Lung (tissue), 11 donors: ENCODE measurements at regions not wholly inside any gene's neighbourhood (a gene's known extent, or its start where the extent isn't known, plus 50 kb on each side); places are given as distances from the start of the nearest gene placed in this dataset.

Experiments
- ATAC-seq: fragments of 200-7000 bp; cut with Tn5 transposase; one replicate; pipeline ENCODE4 v1.9.1; 2020; ENCODE audit warnings: moderate number of reproducible peaks; ENCODE audit not compliant: insufficient read depth, low FRiP score
- DNase-seq, 3 donors: peaks; one replicate each; pipeline ENCODE4 v3.0.0-alpha.2; 2013 to 2017
- H3K27ac ChIP-seq, 2 donors: one replicate each; pipeline ENCODE4 v1.5.1; 2013; ENCODE audit warnings: mild to moderate bottlenecking in 2 of 2, moderate library complexity in 2 of 2, control low read depth in 1 of 2, inconsistent platforms in 1 of 2, low read depth in 1 of 2, low read length in 1 of 2
- H3K27me3 ChIP-seq, 3 donors: one replicate each; pipeline ENCODE4 v1.5.1; 2013; ENCODE audit warnings: low read length in 2 of 3; ENCODE audit not compliant: control insufficient read depth in 3 of 3, insufficient read depth in 3 of 3
- H3K36me3 ChIP-seq, 4 donors: one replicate each; pipeline ENCODE4 v1.5.1; 2013; ENCODE audit warnings: low read length in 4 of 4, mild to moderate bottlenecking in 1 of 4, moderate library complexity in 1 of 4; ENCODE audit not compliant: control insufficient read depth in 4 of 4, insufficient read depth in 4 of 4
- H3K4me1 ChIP-seq, 5 donors: one replicate each; pipeline ENCODE4 v1.5.1; 2013; ENCODE audit warnings: low read length in 5 of 5, mild to moderate bottlenecking in 2 of 5, moderate library complexity in 1 of 5; ENCODE audit not compliant: control insufficient read depth in 5 of 5, insufficient read depth in 5 of 5
- H3K4me3 ChIP-seq: one replicate; pipeline ENCODE4 v1.5.1; 2013; ENCODE audit warnings: mild to moderate bottlenecking, control low read depth, moderate library complexity
- H3K9ac ChIP-seq, 2 donors: one replicate each; pipeline ENCODE4 v1.5.1; 2013; ENCODE audit warnings: low read length in 2 of 2, control low read depth in 1 of 2; ENCODE audit not compliant: insufficient read depth in 1 of 2
- H3K9me3 ChIP-seq, 4 donors: one replicate each; pipeline ENCODE4 v1.5.1; 2013; ENCODE audit warnings: low read length in 3 of 4, mild to moderate bottlenecking in 1 of 4, moderate library complexity in 1 of 4; ENCODE audit not compliant: control insufficient read depth in 4 of 4, insufficient read depth in 3 of 4
- WGBS, 2 donors: extraction: QIAGEN DNeasy Blood & Tissue Kit; methylation state at CpG; one replicate each; pipeline ENCODE4 v1.1.7; 2013; 5-methylcytosine and 5-hydroxymethylcytosine counted together
- TF ChIP-seq, protein P1 (sequence below): IDR thresholded peaks from 2 replicates; pipeline ENCODE4 v1.5.1; 2012; ENCODE audit warnings: mild to moderate bottlenecking; ENCODE audit errors: control extremely low read depth, extremely low read depth
- donor health status: control.
- donor health status: control.
- donor health status: Bipolar disorder and iron deficiency.
- donor health status: healthy.
- donor health status: DM: yes; HTN: yes; CAD: no.

DNA sequence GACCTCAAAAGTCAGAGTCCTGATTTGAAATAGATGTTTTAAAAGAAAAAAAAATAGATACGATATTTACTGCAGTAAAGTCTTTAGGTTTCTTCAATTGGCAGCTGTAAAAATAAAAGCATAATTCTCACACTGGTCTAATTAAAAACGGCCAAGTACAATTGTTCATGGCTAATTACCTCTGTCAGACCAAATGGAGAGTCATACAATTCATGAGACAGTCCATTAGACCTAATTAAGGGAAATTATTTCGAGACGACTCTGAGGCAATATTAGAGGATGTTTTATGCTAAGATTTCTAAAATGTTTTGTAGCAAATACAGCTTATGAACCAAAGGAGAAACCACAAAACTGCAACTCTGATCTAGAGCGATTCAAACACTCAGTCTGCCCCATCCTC lies 131.3 kb downstream of the PHLDA1 start:
- no peak for ATAC-seq
- Histone ChIP-seq H3K4me3 (no peak overlapping the region), H3K9ac (no peak overlapping the region), H3K36me3 (no peaks in the 10 kb centered on the region), H3K27ac (no peak overlapping the region), H3K4me1 (peaks cover 0 to 6% (median 0%) of the 10 kb centered on the region in 5 donors), H3K9me3 (no peaks in the 10 kb centered on the region), H3K27me3 (no peaks in the 10 kb centered on the region)
- TF ChIP-seq, protein P1, sequence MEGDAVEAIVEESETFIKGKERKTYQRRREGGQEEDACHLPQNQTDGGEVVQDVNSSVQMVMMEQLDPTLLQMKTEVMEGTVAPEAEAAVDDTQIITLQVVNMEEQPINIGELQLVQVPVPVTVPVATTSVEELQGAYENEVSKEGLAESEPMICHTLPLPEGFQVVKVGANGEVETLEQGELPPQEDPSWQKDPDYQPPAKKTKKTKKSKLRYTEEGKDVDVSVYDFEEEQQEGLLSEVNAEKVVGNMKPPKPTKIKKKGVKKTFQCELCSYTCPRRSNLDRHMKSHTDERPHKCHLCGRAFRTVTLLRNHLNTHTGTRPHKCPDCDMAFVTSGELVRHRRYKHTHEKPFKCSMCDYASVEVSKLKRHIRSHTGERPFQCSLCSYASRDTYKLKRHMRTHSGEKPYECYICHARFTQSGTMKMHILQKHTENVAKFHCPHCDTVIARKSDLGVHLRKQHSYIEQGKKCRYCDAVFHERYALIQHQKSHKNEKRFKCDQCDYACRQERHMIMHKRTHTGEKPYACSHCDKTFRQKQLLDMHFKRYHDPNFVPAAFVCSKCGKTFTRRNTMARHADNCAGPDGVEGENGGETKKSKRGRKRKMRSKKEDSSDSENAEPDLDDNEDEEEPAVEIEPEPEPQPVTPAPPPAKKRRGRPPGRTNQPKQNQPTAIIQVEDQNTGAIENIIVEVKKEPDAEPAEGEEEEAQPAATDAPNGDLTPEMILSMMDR, result no peak
- 83 to 87% methylated on average over 5 of the region's 5 CpGs for WGBS, 2 donors
- DNase-seq, result no peak

DNA sequence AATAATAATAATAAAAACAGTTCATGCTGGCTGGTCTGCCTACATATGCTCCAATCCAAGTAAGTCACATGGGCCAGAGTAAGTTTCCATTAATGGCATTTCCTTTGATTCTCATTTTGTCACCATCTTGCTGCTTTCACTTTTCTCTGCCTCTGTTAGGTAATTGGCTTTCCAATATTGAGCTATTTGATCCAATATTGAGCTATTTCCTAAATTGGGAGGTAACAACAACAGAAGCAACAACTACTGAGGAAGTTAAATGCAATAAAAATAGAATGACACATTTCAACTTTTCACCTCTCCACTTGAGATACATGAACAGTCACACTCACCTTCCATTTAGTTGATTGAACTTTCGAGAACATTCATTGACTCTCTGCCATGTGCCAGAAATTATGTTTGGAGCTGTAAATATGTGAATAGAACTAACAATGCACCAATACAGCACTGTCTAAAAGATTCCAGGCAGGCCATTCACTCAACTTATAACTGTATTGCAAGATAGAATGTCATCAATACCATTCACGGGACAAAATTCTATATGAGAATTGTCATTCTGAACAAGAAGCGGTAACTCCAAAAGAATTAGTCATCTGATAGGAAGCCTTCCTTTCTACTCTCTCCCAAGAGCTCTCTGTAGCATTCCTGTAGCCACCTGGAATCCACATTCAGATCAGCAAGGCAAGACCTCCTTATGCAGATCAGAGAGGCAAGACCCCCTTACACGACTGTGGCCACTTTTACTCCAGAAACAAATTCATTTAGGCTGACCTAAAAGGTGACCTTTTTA lies 136.4 kb downstream of the PHLDA1 start:
- H3K36me3 ChIP-seq, result no peaks in the 10 kb centered on the region
- TF ChIP-seq, protein P1, result no peak
- DNase-seq (no peak), ATAC-seq (no peak)
- H3K9ac ChIP-seq, result no peak overlapping the region
- WGBS, 2 donors, result 93 to 95% methylated on average over 4 of the region's 4 CpGs
- peaks cover 0 to 3% (median 0%) of the 10 kb centered on the region in 5 donors for H3K4me1 ChIP-seq
- H3K4me3 ChIP-seq, result no peak overlapping the region
- no peaks in the 10 kb centered on the region for H3K9me3 ChIP-seq
- no peak overlapping the region for H3K27ac ChIP-seq
- no peaks in the 10 kb centered on the region for H3K27me3 ChIP-seq

DNA sequence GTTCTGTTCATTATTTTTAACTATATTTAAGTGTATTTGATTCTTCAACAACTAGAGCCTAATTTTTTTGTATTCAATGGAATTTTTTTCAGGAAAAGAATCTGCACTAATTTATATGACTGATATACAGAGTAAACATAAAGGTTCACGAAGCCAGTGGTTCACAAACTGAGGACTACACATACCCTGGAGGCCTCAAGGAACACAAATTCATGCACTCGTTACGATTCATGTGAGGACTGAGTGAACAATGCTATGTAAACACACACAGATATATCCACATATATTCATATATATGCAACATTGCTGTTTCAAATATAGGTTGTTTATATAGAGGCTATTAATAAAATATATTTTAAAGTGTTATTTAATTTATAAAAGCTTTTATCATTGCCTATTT lies 137.8 kb downstream of the PHLDA1 start:
- no peak overlapping the region for H3K27ac ChIP-seq
- peaks cover 0 to 7% (median 0%) of the 10 kb centered on the region in 5 donors for H3K4me1 ChIP-seq
- no peak overlapping the region for H3K9ac ChIP-seq
- no peaks in the 10 kb centered on the region for H3K36me3 ChIP-seq
- 93 to 98% methylated on average over 3 of the region's 3 CpGs for WGBS, 2 donors
- H3K4me3 ChIP-seq, result no peak overlapping the region
- no peaks in the 10 kb centered on the region for H3K9me3 ChIP-seq
- DNase-seq (no peak), ATAC-seq (no peak)
- H3K27me3 ChIP-seq, result no peaks in the 10 kb centered on the region
- TF ChIP-seq, protein P1, result no peak
